Thoracic aorta (tissue), 2 donors: ENCODE measurements at regions not wholly inside any gene's neighbourhood (a gene's known extent, or its start where the extent isn't known, plus 50 kb on each side); places are given as distances from the start of the nearest gene placed in this dataset.

Experiments used
- ATAC-seq: fragments of 150-250 bp; one replicate; pipeline ENCODE4 v1.8.0; 2017; ENCODE audit warnings: low read depth; ENCODE audit not compliant: insufficient number of reproducible peaks, low FRiP score
- DNase-seq: peaks from one replicate; pipeline ENCODE4 v3.0.0-alpha.2; 2020; ENCODE audit warnings: low spot score
- H3K27ac ChIP-seq, 2 donors: fragments of 200-600 bp; sonication (generic); 1 replicate in 1 of 2; 2 replicates in 1 of 2; pipeline ENCODE4 v1.5.1; 2016; ENCODE audit warnings: mild to moderate bottlenecking in 2 of 2, moderate library complexity in 2 of 2
- H3K27me3 ChIP-seq: fragments of 200-600 bp; sonication (generic); replicated peaks from 2 replicates; pipeline ENCODE4 v1.6.0; 2016; ENCODE audit warnings: mild to moderate bottlenecking; ENCODE audit not compliant: insufficient read depth
- H3K36me3 ChIP-seq: fragments of 200-600 bp; sonication (generic); one replicate; pipeline ENCODE4 v1.5.1; 2016
- H3K4me1 ChIP-seq, 2 donors: fragments of 200-600 bp; sonication (generic); 1 replicate in 1 of 2; 2 replicates in 1 of 2; pipeline versions ENCODE4 v1.5.1 to v1.6.0; 2016; ENCODE audit warnings: low read depth in 2 of 2, mild to moderate bottlenecking in 1 of 2; ENCODE audit not compliant: control insufficient read depth in 1 of 2
- H3K4me3 ChIP-seq: fragments of 200-600 bp; sonication (generic); 2 replicates; pipeline ENCODE4 v1.5.1; 2016; ENCODE audit warnings: mild to moderate bottlenecking
- H3K9me3 ChIP-seq: fragments of 200-600 bp; sonication (generic); 2 replicates; pipeline ENCODE4 v1.5.1; 2016
- TF ChIP-seq, protein P1 (sequence below): fragments of 200-600 bp; sonication (generic); IDR thresholded peaks from one replicate; pipeline ENCODE4 v1.5.1; 2019; ENCODE audit warnings: antibody characterized with exemption

DNA sequence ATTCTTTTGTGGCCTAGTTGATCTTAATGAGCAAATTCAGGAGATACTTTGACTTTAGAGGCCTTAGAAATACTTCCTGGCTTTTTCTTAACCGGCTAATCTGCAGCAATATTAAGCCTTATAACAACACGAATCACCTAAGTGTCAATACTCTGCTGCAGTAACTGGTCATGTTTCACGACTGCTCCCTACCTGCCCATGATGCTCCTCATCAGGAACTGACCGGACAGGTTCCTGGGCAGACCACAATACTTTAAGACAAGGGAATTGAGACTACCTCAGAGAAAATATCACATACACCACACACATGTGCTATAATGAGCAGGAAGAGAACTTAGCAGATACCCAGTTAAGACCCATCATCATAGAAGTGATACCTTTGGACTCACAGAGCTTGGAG, 211.9 kb upstream of the BMP4 start:
- ATAC-seq (no peak), DNase-seq (no peak)
- H3K27ac ChIP-seq = no peak overlapping the region
- H3K36me3 ChIP-seq = no peaks in the 10 kb centered on the region
- peaks cover 6 to 36% of the 10 kb centered on the region in 2 donors for H3K4me1 ChIP-seq
- no peaks in the 10 kb centered on the region for H3K9me3 ChIP-seq
- H3K27me3 ChIP-seq = no peaks in the 10 kb centered on the region
- TF ChIP-seq, protein P1, sequence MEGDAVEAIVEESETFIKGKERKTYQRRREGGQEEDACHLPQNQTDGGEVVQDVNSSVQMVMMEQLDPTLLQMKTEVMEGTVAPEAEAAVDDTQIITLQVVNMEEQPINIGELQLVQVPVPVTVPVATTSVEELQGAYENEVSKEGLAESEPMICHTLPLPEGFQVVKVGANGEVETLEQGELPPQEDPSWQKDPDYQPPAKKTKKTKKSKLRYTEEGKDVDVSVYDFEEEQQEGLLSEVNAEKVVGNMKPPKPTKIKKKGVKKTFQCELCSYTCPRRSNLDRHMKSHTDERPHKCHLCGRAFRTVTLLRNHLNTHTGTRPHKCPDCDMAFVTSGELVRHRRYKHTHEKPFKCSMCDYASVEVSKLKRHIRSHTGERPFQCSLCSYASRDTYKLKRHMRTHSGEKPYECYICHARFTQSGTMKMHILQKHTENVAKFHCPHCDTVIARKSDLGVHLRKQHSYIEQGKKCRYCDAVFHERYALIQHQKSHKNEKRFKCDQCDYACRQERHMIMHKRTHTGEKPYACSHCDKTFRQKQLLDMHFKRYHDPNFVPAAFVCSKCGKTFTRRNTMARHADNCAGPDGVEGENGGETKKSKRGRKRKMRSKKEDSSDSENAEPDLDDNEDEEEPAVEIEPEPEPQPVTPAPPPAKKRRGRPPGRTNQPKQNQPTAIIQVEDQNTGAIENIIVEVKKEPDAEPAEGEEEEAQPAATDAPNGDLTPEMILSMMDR = no peak
- H3K4me3 ChIP-seq = no peak overlapping the region

GRCh38 chr14:54169254-54169924, 212.8 kb upstream of the BMP4 start:
- DNase-seq (no peak), ATAC-seq (no peak)
- Histone ChIP-seq H3K4me3 (no peak overlapping the region), H3K9me3 (no peaks in the 10 kb centered on the region), H3K4me1 (peaks cover 15 to 45% of the 10 kb centered on the region in 2 donors), H3K27me3 (no peaks in the 10 kb centered on the region), H3K36me3 (no peaks in the 10 kb centered on the region), H3K27ac (no peak overlapping the region)
- TF ChIP-seq, protein P1 = no peak

GRCh38 chr14:54170301-54170700, 213.7 kb upstream of the BMP4 start:
- Histone ChIP-seq H3K36me3 (no peaks in the 10 kb centered on the region), H3K27me3 (no peaks in the 10 kb centered on the region), H3K4me1 (peaks cover 15 to 48% of the 10 kb centered on the region in 2 donors), H3K27ac (no peak overlapping the region), H3K4me3 (no peak overlapping the region), H3K9me3 (no peaks in the 10 kb centered on the region)
- DNase-seq (no peak), ATAC-seq (no peak)
- TF ChIP-seq, protein P1 = no peak

GRCh38 chr14:54172114-54172513, 215.5 kb upstream of the BMP4 start:
- H3K4me3 ChIP-seq = no peak overlapping the region
- TF ChIP-seq, protein P1 = no peak
- ATAC-seq (no peak), DNase-seq (no peak)
- H3K27ac ChIP-seq = no peak overlapping the region
- no peaks in the 10 kb centered on the region for H3K9me3 ChIP-seq
- peaks cover 15 to 36% of the 10 kb centered on the region in 2 donors for H3K4me1 ChIP-seq
- H3K27me3 ChIP-seq = no peaks in the 10 kb centered on the region
- H3K36me3 ChIP-seq = no peaks in the 10 kb centered on the region

DNA sequence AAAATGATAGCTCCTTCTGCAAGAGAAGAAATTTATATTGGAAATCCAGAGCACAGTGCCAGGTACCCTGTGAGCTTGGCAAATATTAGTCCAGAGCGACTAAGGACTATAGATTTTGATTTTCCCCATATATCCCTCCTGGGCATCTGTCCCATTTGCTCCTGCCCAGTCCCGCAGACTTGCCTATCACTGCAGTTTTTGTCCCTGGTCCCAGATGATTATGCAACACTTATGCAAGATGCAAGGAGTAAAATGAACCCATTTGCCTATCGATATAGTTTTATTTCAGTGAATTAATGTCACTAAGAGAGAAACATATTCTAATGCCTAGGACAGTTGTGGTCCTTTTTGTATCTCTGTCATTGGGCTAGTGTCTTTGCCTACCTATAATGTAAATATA, 215.9 kb upstream of the BMP4 start:
- DNase-seq (no peak), ATAC-seq (no peak)
- Histone ChIP-seq H3K27me3 (no peaks in the 10 kb centered on the region), H3K36me3 (no peaks in the 10 kb centered on the region), H3K9me3 (no peaks in the 10 kb centered on the region), H3K4me1 (peaks cover 15 to 36% of the 10 kb centered on the region in 2 donors), H3K4me3 (no peak overlapping the region), H3K27ac (peak overlapping the region in 1 of 2 donors; percentile 40)
- TF ChIP-seq, protein P1 = no peak
